HepG2 (cell line): ENCODE measurements at regions not wholly inside any gene's neighbourhood (a gene's known extent, or its start where the extent isn't known, plus 50 kb on each side); places are given as distances from the start of the nearest gene placed in this dataset.

Experiments used
- ATAC-seq: fragments of 200-7000 bp; cut with Tn5 transposase; 3 replicates; pipeline ENCODE4 v1.9.1; 2020; ENCODE audit warnings: mild to moderate bottlenecking, moderate library complexity
- BruUV-seq: library from RNA; stranded (reverse); fragments of 400-500 nt; replicated peaks from 2 replicates; lab custom pipeline; 2021; lab: Mats Ljungman, UMichigan
- CTCF ChIA-PET: fragments of 300-600 bp; formaldehyde crosslinking; extraction: SDS; loops from one replicate; lab custom pipeline; 2021; ENCODE audit warnings: low total read pairs, inconsistent platforms, low intra/inter-chr PET ratio; lab: Yijun Ruan, JAX
- POLR2A ChIA-PET: fragments of 350-600 bp; sonication (Branson Sonifier 250); formaldehyde crosslinking; loops from one replicate; lab custom pipeline; 2020; ENCODE audit warnings: antibody characterized with exemption, inconsistent platforms; lab: Yijun Ruan, JAX
- DNase-seq: peaks from one replicate; pipeline ENCODE4 v3.0.0-alpha.2; 2015; ENCODE audit warnings: low spot score
- FAIRE-seq: peaks from 3 replicates; lab custom pipeline; 2011; peaks lifted over from hg19 to GRCh38; lab: Jason Lieb, UNC
- H2AFZ ChIP-seq: one replicate; pipeline ENCODE4 v1.6.1; 2011; ENCODE audit warnings: low read length, inconsistent platforms
- H3K27ac ChIP-seq: fragments of 300-600 bp; 3 replicates; pipeline ENCODE4 v1.8.0; 2011; ENCODE audit warnings: mixed run types, mild to moderate bottlenecking, mixed read lengths, low read length, inconsistent platforms; ENCODE audit not compliant: insufficient read depth; ENCODE audit errors: extremely low read length
- H3K27me3 ChIP-seq, 2 experiments: fragments of 200-600 bp in 1 of 2; 2 replicates in 1 of 2; 3 replicates in 1 of 2; pipeline versions ENCODE4 v1.6.0 to v1.8.0; 2011; ENCODE audit warnings: low read length in 2 of 2, mild to moderate bottlenecking in 2 of 2, moderate library complexity in 2 of 2, inconsistent platforms in 1 of 2; ENCODE audit not compliant: insufficient read depth in 2 of 2, control insufficient read depth in 1 of 2
- H3K36me3 ChIP-seq, 2 experiments: fragments of 200-600 bp in 1 of 2; replicated peaks in 1 of 2; 2 replicates in 1 of 2; 3 replicates in 1 of 2; pipeline versions ENCODE4 v1.5.1 to v1.8.0; 2011; ENCODE audit warnings: low read length in 2 of 2, inconsistent platforms in 1 of 2; ENCODE audit not compliant: insufficient read depth in 2 of 2, control insufficient read depth in 1 of 2
- H3K4me1 ChIP-seq: 2 replicates; pipeline ENCODE4 v1.5.1; 2012; ENCODE audit warnings: low read length, inconsistent platforms; ENCODE audit not compliant: insufficient read depth
- H3K4me2 ChIP-seq: 2 replicates; pipeline ENCODE4 v1.6.0; 2011; ENCODE audit warnings: low read depth, low read length, inconsistent platforms
- H3K4me3 ChIP-seq, 3 experiments: fragments of 200-600 bp in 1 of 3; sonication (generic), shearing (Covaris generic) in 1 of 3; replicated peaks in 1 of 3; 2 replicates each; pipeline ENCODE4 v1.5.1; 2011 to 2016; ENCODE audit warnings: low read length in 3 of 3, inconsistent platforms in 2 of 3, low read depth in 2 of 3, mild to moderate bottlenecking in 2 of 3, control low read depth in 1 of 3, mixed read lengths in 1 of 3; ENCODE audit not compliant: insufficient read depth in 1 of 3
- H3K79me2 ChIP-seq: one replicate; pipeline ENCODE4 v1.6.1; 2011; ENCODE audit warnings: low read length, inconsistent platforms; ENCODE audit not compliant: insufficient read depth
- H3K9ac ChIP-seq: 2 replicates; pipeline ENCODE4 v1.6.0; 2011; ENCODE audit warnings: mild to moderate bottlenecking, low read depth, low read length, inconsistent platforms; ENCODE audit not compliant: insufficient read depth
- H3K9me3 ChIP-seq: 2 replicates; pipeline ENCODE4 v1.5.1; 2012; ENCODE audit warnings: mild to moderate bottlenecking, low read length
- H4K20me1 ChIP-seq: 2 replicates; pipeline ENCODE4 v1.6.0; 2011; ENCODE audit warnings: inconsistent platforms, mild to moderate bottlenecking, low read length, moderate library complexity; ENCODE audit not compliant: insufficient read depth
- ELF1 ChIP-seq: sonication (generic); formaldehyde crosslinking; IDR thresholded peaks from 2 replicates; pipeline ENCODE4 v1.4.0; 2020; ENCODE audit warnings: missing genetic modification reagents
- RAD51 ChIP-seq: fragments of 450-650 bp; IDR thresholded peaks from 2 replicates; pipeline ENCODE4 v1.6.1; 2016; ENCODE audit warnings: borderline replicate concordance
- SETDB1 ChIP-seq: sonication (generic); formaldehyde crosslinking; IDR thresholded peaks from 2 replicates; pipeline ENCODE4 v1.5.1; 2020; ENCODE audit warnings: missing genetic modification reagents, mild to moderate bottlenecking, borderline replicate concordance
- SP2 ChIP-seq: sonication (generic); formaldehyde crosslinking; IDR thresholded peaks from 2 replicates; pipeline ENCODE4 v1.5.1; 2020; ENCODE audit warnings: mild to moderate bottlenecking, missing genetic modification reagents
- ZBTB20 ChIP-seq: sonication (generic); formaldehyde crosslinking; IDR thresholded peaks from 2 replicates; pipeline ENCODE4 v1.8.1; 2023; ENCODE audit warnings: missing genetic modification reagents, low read depth, mild to moderate bottlenecking, borderline replicate concordance
- ZNF280D ChIP-seq: sonication (generic); formaldehyde crosslinking; IDR thresholded peaks from 2 replicates; pipeline ENCODE4 v1.5.1; 2020; ENCODE audit warnings: mild to moderate bottlenecking, missing genetic modification reagents
- ZXDC ChIP-seq: sonication (generic); formaldehyde crosslinking; IDR thresholded peaks from 2 replicates; pipeline ENCODE4 v1.5.0; 2020; ENCODE audit warnings: mild to moderate bottlenecking, missing genetic modification reagents
- WGBS: methylation state at CpG from one replicate; pipeline ENCODE4 v1.1.6; 2017; ENCODE audit warnings: low lambda C conversion rate; 5-methylcytosine and 5-hydroxymethylcytosine counted together
- in situ Hi-C: cut with HindIII; loops from 2 replicates; pipeline ENCODE4 v1.10.0; 2017; ENCODE audit warnings: low pct_unique_long_range_greater_than_20kb; ENCODE audit not compliant: extremely low pct_ligation_motif_present
- intact Hi-C: fragments of 100-400 bp; cut with micrococcal nuclease; formaldehyde crosslinking; loops from one replicate; pipeline ENCODE4 v1.10.0; 2022; ENCODE audit not compliant: unreplicated experiment

- CTCF ChIA-PET, result no interaction called here
- ATAC-seq (no peak), DNase-seq (no peak), FAIRE-seq (no peak)
- POLR2A ChIA-PET, result no interaction called here
- intact Hi-C loops (no loop called here), in situ Hi-C loops (no loop called here)
- Histone ChIP-seq H3K27me3 (no peaks in the 10 kb centered on the region), H3K9me3 (no peaks in the 10 kb centered on the region), H3K36me3 (no peaks in the 10 kb centered on the region), H3K9ac (no peak overlapping the region), H3K79me2 (no peaks in the 10 kb centered on the region), H3K27ac (no peak overlapping the region), H3K4me1 (no peaks in the 10 kb centered on the region), H4K20me1 (no peaks in the 10 kb centered on the region), H3K4me3 (no peak overlapping the region), H3K4me2 (no peak overlapping the region), H2AFZ (no peak overlapping the region)
- TF ChIP-seq RAD51, result peak; percentile 82
- no peak for TF ChIP-seq SP2 (CRISPR knock-in tag)
- WGBS, result 13% methylated on average over 6 of the region's 6 CpGs
- no TSS peak for BruUV-seq
These were observed 217.1 kb upstream of the PLEKHG7 start for GRCh38 chr12:92485351-92486348.

GRCh38 chr12:92482599-92482998 is 220.2 kb upstream of the PLEKHG7 start:
- no peaks in the 10 kb centered on the region for H3K79me2 ChIP-seq

More at GRCh38 chr12:92482599-92482998, 220.2 kb upstream of the PLEKHG7 start:
- no peak overlapping the region for H2AFZ ChIP-seq
- no peak for ATAC-seq
- no peak overlapping the region for H3K9ac ChIP-seq
- TF ChIP-seq ELF1 (CRISPR knock-in tag) (no peak), SETDB1 (CRISPR knock-in tag) (no peak), ZNF280D (no peak), ZXDC (CRISPR knock-in tag) (no peak), ZBTB20 (CRISPR knock-in tag) (no peak)
- no TSS peak for BruUV-seq
- WGBS, result 95% methylated on average over 1 of the region's 2 CpGs
- H4K20me1 ChIP-seq, result no peaks in the 10 kb centered on the region
- no peaks in the 10 kb centered on the region for H3K27me3 ChIP-seq
- intact Hi-C loops, result no loop called here
- FAIRE-seq, result no peak
- no peaks in the 10 kb centered on the region for H3K4me1 ChIP-seq
- in situ Hi-C loops, result no loop called here
- DNase-seq, result no peak
- no peak overlapping the region for H3K27ac ChIP-seq
- ChIA-PET POLR2A (no interaction called here), CTCF (no interaction called here)
- H3K4me2 ChIP-seq, result no peak overlapping the region
- H3K36me3 ChIP-seq, result no peaks in the 10 kb centered on the region
- H3K4me3 ChIP-seq, result no peak overlapping the region
- H3K9me3 ChIP-seq, result no peaks in the 10 kb centered on the region
